Muscle of leg (tissue), 3 donors: ENCODE measurements at regions not wholly inside any gene's neighbourhood (a gene's known extent, or its start where the extent isn't known, plus 50 kb on each side); places are given as distances from the start of the nearest gene placed in this dataset.

Experiments
- DNase-seq: peaks from one replicate; pipeline ENCODE4 v3.0.0; 2013
- H3K27ac ChIP-seq: one replicate; pipeline ENCODE4 v1.5.1; 2013; ENCODE audit warnings: mild to moderate bottlenecking, low read length, control low read depth
- H3K27me3 ChIP-seq: one replicate; pipeline ENCODE4 v1.6.1; 2013; ENCODE audit warnings: low read length; ENCODE audit not compliant: control insufficient read depth, insufficient read depth
- H3K36me3 ChIP-seq: one replicate; pipeline ENCODE4 v1.6.1; 2013; ENCODE audit warnings: low read length; ENCODE audit not compliant: control insufficient read depth, insufficient read depth
- H3K4me1 ChIP-seq: one replicate; pipeline ENCODE4 v1.6.1; 2013; ENCODE audit warnings: low read length; ENCODE audit not compliant: control insufficient read depth, insufficient read depth
- H3K4me3 ChIP-seq: one replicate; pipeline ENCODE4 v1.5.1; 2013; ENCODE audit warnings: low read length, control low read depth
- H3K9me3 ChIP-seq: replicated peaks from 2 replicates; pipeline ENCODE4 v1.6.1; 2013; ENCODE audit warnings: low read depth, low read length; ENCODE audit not compliant: control insufficient read depth
- WGBS: methylation state at CpG from one replicate; pipeline ENCODE4 v1.1.5; 2013; ENCODE audit warnings: missing lambda C conversion rate; ENCODE audit not compliant: insufficient coverage; 5-methylcytosine and 5-hydroxymethylcytosine counted together

- Histone ChIP-seq H3K4me1 (no peaks in the 10 kb centered on the region), H3K4me3 (no peak overlapping the region), H3K36me3 (no peaks in the 10 kb centered on the region), H3K27ac (no peak overlapping the region), H3K9me3 (no peaks in the 10 kb centered on the region), H3K27me3 (no peaks in the 10 kb centered on the region)
- WGBS = no CpG with 5 or more reads among the region's 2 CpGs
- no peak for DNase-seq
These were observed 383.1 kb upstream of the VSTM2A start for GRCh38 chr7:54159088-54159487.

- H3K27ac ChIP-seq = no peak overlapping the region
- H3K4me3 ChIP-seq = no peak overlapping the region
- H3K9me3 ChIP-seq = no peaks in the 10 kb centered on the region
- no peaks in the 10 kb centered on the region for H3K4me1 ChIP-seq
- no peaks in the 10 kb centered on the region for H3K27me3 ChIP-seq
- no peak for DNase-seq
- H3K36me3 ChIP-seq = no peaks in the 10 kb centered on the region
- WGBS = 87% methylated on average over 3 of the region's 4 CpGs
These were observed 380.6 kb upstream of the VSTM2A start for GRCh38 chr7:54161621-54162020.

DNA sequence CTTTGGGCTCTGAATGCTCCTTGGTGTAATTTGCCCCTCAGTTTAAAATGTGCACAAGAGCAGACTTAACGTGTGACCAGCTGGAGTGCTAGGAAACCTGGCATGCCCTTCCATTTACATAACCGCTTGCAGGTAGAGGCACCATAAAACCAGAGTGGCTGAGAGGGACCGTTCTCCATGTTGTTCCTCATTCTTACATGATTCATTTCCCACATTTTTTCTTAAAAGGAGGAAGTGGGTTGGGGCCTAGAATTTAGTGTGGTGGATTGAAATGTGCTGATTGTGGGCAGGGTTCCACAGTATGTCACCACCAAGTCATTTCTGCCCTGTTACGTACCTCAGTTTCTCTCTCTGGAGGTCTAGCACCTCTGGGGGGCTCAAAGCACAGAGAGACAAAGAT lies 375.8 kb upstream of the VSTM2A start:
- Histone ChIP-seq H3K27me3 (no peaks in the 10 kb centered on the region), H3K4me3 (no peak overlapping the region), H3K4me1 (no peaks in the 10 kb centered on the region), H3K27ac (no peak overlapping the region), H3K36me3 (no peaks in the 10 kb centered on the region), H3K9me3 (no peaks in the 10 kb centered on the region)
- WGBS = 59% methylated on average over 2 of the region's 4 CpGs
- DNase-seq = no peak

DNA sequence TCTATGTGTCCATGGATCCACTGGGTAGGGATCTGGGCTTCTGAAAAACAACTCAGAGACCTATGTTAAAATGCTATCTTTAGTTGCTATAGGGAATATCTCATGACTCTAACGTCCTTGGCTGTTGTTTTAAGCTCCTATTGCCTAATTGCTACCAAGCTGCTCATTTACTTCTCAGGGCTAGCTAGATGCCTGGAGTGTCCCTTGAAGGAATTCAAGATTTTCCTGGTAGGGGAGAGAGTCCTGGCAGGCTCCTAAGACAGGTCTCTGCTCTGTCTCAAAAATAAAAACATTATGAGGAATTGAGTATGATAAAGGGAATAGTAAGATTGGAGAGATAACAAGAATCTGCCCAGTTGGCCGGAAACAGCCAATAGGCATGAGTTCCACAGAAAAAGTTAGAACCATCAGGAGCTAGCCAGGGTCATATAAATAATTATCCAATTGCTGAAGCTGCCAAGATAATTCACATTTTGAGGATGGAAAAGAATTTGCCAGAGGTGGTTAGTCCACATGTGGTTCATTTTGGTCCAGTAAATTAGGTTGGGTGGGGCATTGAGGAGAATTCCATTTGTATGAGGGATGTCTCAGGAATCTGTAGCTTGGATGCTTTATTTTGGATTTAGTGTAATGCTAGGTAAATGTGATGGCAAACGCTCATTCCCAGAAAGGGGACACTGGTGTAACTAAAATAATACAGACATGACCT lies 362.7 kb upstream of the VSTM2A start:
- Histone ChIP-seq H3K4me1 (no peaks in the 10 kb centered on the region), H3K9me3 (no peaks in the 10 kb centered on the region), H3K27me3 (no peaks in the 10 kb centered on the region), H3K36me3 (no peaks in the 10 kb centered on the region), H3K27ac (no peak overlapping the region), H3K4me3 (no peak overlapping the region)
- no peak for DNase-seq
- 89% methylated on average over 2 of the region's 3 CpGs for WGBS

DNA sequence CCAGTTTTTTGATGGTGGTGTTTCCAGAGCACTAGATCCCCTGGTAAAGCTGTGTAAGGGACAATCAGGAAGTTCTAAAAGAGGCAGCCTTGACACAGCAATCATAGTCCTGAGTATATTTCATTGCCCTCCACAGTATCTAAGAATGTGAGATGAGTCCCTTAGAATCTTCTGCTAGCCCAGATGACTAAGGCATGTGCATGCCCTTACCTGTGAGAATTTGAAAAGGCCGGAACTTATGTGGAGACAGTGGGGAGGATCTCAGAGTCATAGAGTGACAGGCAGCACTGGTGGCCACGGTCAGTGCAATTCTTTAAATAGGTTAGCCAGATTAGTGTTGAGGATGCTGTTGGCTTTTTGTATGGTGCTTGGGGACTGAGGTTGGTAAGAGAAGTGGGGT lies 361.4 kb upstream of the VSTM2A start:
- Histone ChIP-seq H3K4me1 (no peaks in the 10 kb centered on the region), H3K9me3 (no peaks in the 10 kb centered on the region), H3K27ac (no peak overlapping the region), H3K4me3 (no peak overlapping the region), H3K27me3 (no peaks in the 10 kb centered on the region), H3K36me3 (no peaks in the 10 kb centered on the region)
- no peak for DNase-seq
- 86% methylated on average over 2 of the region's 2 CpGs for WGBS

GRCh38 chr7:54183055-54183454 lies 359.1 kb upstream of the VSTM2A start:
- WGBS = 39% methylated on average over 2 of the region's 2 CpGs
- no peaks in the 10 kb centered on the region for H3K4me1 ChIP-seq

GRCh38 chr7:54186336-54186735 lies 355.8 kb upstream of the VSTM2A start:
- no peaks in the 10 kb centered on the region for H3K36me3 ChIP-seq
- no peaks in the 10 kb centered on the region for H3K4me1 ChIP-seq
- no peaks in the 10 kb centered on the region for H3K9me3 ChIP-seq
- H3K27me3 ChIP-seq = no peaks in the 10 kb centered on the region
- H3K27ac ChIP-seq = no peak overlapping the region
- H3K4me3 ChIP-seq = no peak overlapping the region
- peak; percentile 6 for DNase-seq

More at GRCh38 chr7:54183055-54183454, 359.1 kb upstream of the VSTM2A start:
- DNase-seq = no peak
- Histone ChIP-seq H3K27ac (no peak overlapping the region), H3K9me3 (no peaks in the 10 kb centered on the region), H3K27me3 (no peaks in the 10 kb centered on the region), H3K36me3 (no peaks in the 10 kb centered on the region), H3K4me3 (no peak overlapping the region)

DNA sequence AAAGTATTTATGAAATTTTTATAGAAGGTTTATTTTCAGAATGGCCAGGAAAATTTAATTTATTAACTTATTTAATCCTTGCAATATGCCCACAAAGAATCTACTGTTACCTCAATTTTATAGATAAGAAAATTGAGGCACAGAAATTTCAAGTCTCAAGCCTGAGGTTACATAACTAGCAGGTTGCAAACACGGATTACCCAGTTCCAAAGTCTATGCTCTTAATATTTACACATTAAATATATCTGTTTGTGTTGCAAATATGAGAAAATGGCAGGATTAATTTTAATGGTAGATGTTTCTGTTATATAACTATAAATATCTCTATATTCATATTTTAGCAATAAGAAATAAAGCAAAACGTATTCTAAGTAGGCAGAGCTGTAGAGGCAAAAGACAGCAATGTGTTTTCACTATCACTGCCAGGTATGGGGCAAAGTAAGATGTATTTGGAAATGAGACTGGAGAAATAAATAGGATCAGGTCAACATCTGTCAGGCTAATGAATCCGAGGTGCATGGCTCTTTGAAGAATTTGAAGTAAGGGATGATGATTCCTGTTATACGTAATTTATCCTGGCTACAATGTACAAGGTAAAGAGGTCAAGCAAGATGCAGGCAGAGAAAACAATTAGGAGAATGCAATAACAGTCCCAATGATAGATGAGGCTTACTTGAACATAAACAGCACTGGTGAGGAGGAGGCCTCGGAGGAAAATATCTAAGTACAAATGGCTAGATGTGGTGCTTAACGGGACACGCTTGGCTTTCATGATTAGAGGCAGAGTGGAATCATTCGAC lies 354.1 kb upstream of the VSTM2A start:
- H3K4me3 ChIP-seq = no peak overlapping the region
- 79% methylated on average over 6 of the region's 8 CpGs for WGBS
- no peaks in the 10 kb centered on the region for H3K36me3 ChIP-seq
- H3K27me3 ChIP-seq = no peaks in the 10 kb centered on the region
- DNase-seq = no peak
- no peaks in the 10 kb centered on the region for H3K4me1 ChIP-seq
- H3K9me3 ChIP-seq = no peaks in the 10 kb centered on the region
- H3K27ac ChIP-seq = no peak overlapping the region

DNA sequence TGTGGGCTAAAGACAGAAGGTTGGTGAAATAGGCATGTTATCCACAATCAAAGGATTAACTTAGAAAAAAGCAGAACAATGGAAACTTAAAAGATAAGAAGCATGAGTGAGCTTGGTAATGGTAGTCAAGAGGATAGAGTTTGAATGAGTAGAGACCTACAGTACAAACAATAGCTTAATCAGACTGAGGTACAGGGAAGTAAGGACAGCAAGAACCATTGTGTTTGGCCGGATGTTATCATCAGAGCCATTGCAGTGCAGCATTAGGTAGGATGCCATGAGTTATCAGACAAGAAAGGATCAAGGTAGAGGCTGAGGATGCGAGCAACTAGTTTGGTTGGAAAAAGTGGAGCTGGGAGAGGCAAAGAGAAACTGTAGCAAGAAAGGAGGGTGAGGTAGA lies 353.3 kb upstream of the VSTM2A start:
- no peaks in the 10 kb centered on the region for H3K27me3 ChIP-seq
- WGBS = 75% methylated on average over 2 of the region's 2 CpGs
- H3K4me3 ChIP-seq = no peak overlapping the region
- H3K27ac ChIP-seq = no peak overlapping the region
- H3K36me3 ChIP-seq = no peaks in the 10 kb centered on the region
- no peaks in the 10 kb centered on the region for H3K9me3 ChIP-seq
- H3K4me1 ChIP-seq = no peaks in the 10 kb centered on the region
- DNase-seq = no peak

DNA sequence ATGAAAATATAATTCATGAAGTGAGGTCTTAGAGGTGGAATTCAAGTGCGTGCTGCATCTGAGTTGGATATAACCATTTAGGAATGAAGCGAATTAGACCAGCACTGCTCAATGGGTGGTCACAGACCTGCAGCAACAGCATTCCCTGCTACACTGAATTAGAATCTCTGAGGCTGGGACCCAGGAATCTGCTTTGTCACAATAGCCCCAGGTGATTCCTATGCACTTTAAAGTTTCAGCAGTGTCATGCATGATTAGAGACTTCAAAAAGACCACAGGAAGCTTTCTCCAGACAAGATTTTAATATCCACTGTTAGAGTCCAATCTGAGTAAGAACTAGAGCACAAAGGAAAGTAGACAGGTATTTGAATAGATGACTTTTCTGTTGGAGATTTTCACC lies 352.8 kb upstream of the VSTM2A start:
- H3K36me3 ChIP-seq = no peaks in the 10 kb centered on the region
- WGBS = 78% methylated on average over 2 of the region's 2 CpGs
- H3K27ac ChIP-seq = no peak overlapping the region
- H3K4me3 ChIP-seq = no peak overlapping the region
- H3K27me3 ChIP-seq = no peaks in the 10 kb centered on the region
- H3K9me3 ChIP-seq = no peaks in the 10 kb centered on the region
- no peaks in the 10 kb centered on the region for H3K4me1 ChIP-seq
- DNase-seq = no peak
